ENCODE measurements at regions not wholly inside any gene's neighbourhood (a gene's known extent, or its start where the extent isn't known, plus 50 kb on each side); places are given as distances from the start of the nearest gene placed in this dataset.
"Not testable (repeated sequence)": the region's sequence is repeated elsewhere in the genome, so short reads cannot be mapped to it uniquely, and the experiment has no call there.

DNA sequence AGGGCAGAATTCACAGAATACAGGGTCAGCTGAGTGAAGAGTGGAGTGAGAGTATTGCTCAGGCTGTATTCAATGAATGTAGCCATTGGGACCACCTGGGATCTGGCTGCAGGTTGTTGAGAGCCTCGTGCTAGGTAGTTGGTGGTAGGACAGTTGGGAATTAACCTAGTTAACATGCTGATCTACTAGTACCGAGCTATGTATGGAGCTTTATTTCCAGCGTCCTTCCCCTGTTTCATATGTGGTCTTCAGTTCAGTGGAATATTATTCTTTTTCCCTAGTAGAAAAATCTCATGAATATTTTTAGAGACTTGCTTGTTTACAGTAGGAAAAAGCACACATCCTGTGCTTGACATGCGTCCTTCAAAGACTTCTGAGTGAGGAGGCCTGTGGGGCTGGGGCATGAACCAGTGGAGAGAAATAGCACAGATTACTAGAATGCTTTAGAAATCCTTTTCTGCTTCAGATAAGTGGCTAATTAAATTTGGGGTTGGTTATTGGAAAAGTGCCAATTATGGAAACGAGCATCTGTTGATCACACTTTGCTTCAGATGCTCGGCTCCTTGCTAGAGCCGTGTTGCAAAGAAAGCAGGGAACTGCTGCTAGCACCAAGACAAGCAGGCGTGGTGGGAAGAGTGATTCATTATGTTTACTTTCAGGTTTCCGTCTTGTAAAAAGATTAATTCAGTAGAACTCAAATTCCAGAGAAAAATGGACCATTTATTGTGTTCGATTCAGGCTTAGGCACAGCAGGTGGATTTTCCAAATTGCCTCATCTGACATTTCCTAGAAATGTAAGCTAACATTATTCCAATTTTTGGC is 53.6 kb downstream of the ARF6 start:
- intact Hi-C loops (cut with micrococcal nuclease), result loop anchor here (1.0 to 5.0 kb wide), 2 partner anchors 25 to 39 kb away; no protein-coding TSS in a partner anchor

DNA sequence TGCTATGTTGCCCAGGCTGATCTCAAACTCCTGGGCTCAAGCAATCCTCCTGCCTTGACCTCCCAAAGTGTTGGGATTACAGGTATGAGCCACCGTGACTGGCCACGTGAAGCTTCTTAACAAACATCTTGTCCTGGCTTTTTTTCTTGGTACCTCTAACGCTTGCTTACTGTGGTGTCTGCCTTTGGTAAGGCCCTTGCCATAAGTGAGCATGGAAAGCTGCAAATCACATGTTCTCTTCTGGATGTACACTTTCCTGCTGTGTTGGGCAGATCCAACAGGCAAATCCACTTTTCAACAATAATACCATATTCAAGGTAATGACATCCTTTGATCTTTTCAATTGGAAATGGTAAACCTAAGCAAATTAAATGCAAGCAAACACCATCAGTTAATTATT is 54.6 kb downstream of the ARF6 start:
- intact Hi-C loops (cut with micrococcal nuclease), result loop anchor here (5.0 kb wide), 1 partner anchor 40 kb away; no protein-coding TSS in a partner anchor

DNA sequence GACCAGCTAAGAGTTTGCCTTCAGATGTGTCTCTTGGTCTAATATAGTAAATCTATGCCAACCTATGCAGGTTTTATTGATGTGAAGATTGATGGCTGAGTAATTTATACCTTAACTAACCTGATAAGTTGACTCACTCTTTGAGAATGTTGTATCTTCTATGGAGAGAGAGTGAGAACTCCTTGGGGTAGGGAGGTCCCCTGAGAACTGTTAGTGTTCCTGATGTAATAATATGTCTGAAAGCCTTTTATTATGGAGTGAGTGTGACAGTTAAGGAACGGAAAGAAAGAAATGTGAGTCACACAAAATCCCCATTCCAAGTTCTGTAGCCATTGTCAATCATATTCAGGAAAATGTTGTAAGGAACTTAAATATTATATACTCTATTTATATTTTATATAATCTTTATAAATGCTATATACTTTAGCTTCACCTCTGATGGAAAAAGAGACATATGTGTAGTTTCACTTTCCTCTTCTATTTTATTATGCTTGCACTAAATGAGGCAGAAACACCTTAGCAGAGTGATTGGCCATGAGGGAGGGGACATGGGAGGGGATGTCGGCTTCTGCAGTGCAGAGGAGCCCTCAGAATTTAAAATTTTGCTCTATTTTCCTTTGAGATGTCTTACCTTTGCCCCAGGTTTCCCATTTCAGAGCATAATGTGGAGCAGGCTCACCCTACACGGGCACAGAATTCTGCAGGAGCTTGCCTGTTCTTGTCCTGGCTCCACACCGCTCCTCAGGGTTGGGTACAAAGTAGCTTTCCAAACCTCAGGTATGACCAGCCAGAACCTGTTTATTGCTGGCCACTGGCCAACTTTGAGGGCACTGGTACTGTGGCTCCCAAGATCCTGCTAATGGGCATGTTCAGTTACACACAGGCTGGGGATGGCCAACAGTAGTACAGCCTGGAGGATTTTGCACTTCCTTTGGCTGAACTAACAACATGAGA is 57.7 kb downstream of the ARF6 start:
- intact Hi-C loops (cut with micrococcal nuclease), result no loop called here

DNA sequence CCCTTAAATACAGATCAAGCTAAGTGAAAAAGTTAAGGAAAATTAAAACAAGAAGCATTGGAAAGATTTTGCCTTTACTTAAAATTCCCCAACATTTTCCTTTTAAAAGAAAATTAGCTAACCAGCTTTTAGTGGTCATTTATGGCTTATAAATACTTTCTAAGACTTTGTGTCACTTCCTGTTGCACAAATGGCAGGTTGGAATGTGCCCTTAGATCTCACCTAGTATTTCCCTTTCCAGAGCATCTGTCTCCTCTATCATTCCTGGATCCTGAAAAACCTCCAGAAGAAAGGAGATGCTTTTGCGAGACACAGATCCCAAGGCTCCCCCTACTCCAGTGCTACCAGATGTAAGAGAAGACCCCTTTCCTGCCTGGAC is 58.3 kb downstream of the ARF6 start:
- intact Hi-C loops (cut with micrococcal nuclease), result no loop called here

DNA sequence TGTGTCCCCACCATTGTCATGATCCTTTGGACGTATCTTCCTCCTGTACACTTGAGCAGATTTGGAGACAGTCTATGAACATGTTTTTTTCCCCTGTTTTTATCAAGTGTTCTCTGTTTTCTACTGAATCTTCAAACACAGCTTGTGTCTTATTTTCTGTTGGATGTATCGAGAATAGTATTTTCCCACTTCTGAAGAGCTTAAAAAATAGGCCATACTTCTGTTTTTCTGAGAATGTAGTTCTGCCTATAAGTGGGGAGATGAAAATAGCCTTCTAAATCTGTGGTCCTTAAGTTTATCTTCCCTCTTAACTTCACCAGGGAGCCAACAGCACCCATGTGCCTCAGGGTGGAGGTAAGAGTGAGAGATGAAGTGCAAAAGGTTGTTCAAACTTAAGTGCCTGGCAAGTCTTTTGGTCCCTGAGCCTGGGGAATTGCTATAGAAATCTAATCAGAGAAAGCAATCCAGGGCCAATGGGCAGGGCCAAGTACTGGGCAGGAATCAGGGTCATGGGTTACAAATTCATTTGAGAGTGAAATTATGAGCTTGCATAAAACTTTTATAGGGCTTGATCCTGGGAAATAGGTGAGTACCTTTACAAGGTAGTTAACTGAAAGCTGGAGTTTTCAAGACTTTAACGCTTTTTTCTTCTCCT is 58.9 kb downstream of the ARF6 start:
- intact Hi-C loops (cut with micrococcal nuclease), result no loop called here

DNA sequence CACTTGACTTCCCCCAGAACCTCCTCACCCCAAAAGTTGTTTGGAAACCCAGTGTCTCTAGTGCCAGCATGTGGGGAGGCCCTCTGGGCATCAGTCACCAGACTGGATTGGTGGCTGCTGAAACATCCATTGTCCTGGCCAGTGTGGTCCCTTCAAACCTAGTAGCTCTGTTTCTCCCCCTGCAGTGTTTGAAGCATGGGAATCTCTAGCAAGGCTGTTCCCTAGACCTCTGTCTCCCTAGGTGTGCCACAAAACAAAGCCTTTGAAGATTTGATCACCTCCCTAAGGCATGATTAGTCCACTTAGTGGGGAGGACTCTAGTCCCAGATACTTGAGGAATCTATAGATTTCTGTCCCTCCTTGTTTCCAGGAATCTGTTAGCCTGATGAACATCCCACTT is 60.3 kb downstream of the ARF6 start:
- intact Hi-C loops (cut with micrococcal nuclease), result no loop called here

DNA sequence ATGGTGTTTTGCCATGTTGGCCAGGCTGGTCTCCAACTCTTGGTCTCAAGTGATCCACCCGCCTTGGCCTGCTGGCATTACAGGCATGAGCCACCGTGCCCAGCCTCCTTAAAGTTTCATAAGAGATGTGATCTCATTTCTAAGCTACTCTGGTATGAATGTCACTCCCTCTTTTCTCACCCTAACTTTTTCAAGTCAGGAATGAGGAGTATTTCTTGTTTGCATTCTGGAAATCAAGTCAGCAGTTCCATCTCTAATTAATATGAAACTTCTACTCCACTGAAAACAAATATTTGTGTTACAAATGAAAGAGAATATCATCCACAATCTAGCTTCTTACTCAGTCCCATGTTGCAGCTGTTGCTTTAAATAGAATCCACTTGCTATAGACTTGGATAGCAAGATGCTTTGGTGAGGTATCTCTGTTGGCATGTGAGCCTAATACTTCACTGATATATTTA is 61.3 kb downstream of the ARF6 start:
- intact Hi-C loops (cut with micrococcal nuclease), result no loop called here

DNA sequence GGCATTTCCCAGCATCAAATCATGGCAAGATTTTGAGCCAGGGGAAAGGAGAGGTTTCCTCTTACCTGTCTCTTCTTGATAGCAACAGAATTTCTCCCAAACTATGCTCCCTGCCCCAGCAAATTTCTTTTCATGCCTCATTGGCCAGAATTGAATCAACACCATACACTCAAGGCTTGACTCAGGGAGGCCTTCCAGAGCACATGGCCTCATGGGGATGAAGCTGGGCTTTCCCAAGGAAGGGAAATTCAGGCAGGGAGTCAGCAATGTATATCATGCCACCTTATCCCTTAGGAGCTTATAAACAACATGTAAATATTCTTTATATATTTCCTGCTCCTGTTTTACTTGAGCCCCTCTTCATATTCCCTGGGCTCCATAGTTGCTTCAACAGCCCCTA is 62.1 kb downstream of the ARF6 start:
- intact Hi-C loops (cut with micrococcal nuclease), result no loop called here

DNA sequence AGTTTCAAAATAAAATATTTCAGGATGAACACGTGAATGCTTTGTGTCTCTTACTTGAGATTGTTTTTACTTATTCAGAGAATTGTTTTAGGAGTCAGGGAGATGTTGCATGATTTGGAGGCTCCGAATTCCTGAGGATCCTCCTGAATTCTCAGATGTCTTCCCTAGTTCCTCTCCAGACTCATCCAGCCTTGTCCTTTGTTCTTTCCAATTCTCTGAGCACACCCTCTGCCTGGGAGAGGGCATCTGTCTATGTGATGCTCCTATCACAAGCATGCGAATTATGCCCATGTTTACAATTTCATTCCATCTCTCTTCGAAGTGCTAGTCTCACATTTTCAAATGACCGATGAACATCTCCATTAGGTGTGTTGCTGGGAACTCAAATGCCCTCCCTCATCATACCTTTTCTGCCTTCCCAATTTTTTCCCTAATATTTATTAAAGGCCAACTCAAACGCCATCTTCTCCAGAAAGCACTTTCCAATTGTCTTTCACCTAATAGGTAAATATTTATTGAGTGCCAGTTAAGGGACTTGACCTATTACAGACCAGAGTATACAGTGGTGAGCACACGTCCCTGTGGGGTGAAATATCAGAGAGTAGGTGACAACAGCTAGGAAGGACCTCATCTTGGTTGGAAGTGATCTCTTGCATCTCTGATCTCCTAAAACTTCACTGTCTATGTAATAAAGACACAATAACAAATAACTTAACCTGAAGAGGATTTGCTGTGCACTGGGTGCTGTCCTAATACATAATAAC is 64.4 kb downstream of the ARF6 start:
- intact Hi-C loops (cut with micrococcal nuclease), result no loop called here

DNA sequence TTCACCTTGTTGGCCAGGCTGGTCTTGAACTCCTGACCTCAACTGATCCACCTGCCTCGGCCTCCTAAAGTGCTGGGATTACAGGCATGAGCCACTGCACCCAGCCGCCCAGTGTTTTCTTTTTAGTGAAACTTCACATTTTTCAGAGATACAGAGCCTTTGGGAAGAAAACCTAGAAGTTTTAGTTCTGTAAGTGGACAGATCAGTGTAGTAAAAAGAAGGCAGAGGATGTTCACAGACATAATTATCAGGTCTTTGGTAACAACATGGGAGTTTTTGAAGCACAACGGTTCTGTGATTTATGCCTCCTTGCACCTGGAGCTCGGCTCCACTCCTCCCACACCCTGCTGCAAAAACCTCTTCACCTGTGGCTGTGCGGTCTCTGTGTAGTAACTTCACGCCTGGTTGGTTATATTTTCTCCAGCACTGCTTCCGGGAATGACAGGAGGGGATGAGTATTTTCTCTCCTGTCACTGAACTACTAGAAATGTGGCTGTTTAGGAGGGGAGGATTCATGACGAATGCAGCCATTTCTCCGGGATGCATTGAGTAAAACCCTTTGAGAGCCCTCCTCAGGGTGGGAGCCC is 67.0 kb downstream of the ARF6 start:
- intact Hi-C loops (cut with micrococcal nuclease), result loop anchor here (5.0 kb wide), 1 partner anchor 42 kb away; no protein-coding TSS in a partner anchor

DNA sequence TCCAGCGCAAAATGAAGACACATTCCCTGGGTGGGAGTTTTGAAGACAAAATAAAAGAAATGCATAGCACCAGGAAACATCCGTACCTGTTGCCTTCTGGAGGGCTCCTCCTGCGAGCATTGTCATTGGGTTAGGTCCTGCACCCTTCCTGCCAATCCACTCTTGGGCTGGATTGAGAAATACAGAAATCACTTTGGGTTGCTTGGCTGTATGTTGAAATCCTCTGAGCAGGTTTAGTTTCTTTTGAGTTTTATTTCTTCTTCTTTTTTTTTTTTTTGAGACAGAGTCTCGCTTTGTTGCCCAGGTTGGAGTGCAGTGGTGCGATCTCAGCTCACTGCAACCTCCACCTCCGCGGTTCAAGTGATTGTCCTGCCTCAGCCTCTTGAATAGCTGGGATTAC is 67.6 kb downstream of the ARF6 start:
- intact Hi-C loops (cut with micrococcal nuclease), result loop anchor here (5.0 kb wide), 1 partner anchor 42 kb away; no protein-coding TSS in a partner anchor

DNA sequence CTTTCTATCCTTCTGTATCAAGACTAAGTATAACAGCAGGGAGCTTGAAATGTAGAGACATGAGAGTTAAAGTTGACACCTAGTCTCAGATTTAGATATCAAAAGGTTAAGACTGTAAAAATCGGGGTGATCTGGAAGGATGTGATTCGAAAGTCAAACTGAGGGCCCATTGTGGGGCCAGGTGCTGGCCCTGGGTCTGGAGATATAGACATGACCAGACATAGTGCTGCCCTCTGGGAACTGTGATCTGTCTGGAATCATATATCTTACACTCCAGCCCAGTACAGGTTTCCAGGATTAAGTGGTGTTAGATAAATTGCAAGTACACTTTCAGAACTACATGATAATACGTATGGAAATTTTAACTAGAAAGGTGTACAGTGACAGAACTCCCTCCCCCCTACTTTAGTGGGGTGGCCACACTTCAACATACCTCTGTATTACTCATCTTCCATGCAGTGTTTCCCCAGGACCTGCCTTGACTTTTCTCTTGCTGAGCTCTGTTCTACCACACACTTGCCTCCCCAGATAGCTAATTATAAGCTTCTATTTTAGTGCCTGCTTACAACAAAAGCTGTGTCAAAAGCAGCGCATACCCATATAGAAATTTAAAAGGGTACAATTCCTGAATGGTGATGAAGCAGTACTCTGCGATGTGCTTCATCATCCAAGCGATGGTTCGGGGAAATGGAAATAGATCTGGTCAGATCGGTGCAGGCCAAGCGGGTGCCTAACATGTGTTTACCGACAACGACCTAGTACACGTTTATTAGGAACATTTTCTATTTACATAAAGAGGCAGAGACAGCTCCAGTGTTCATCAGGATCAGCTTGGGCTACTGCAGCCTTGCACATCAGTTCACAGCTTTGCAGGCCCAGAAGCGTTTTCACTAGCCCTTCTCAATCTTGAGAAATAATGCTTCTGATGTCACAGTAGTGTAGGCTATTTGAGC is 68.7 kb downstream of the ARF6 start:
- intact Hi-C loops (cut with micrococcal nuclease), result loop anchor here (5.0 kb wide), 1 partner anchor 41 kb away; no protein-coding TSS in a partner anchor

DNA sequence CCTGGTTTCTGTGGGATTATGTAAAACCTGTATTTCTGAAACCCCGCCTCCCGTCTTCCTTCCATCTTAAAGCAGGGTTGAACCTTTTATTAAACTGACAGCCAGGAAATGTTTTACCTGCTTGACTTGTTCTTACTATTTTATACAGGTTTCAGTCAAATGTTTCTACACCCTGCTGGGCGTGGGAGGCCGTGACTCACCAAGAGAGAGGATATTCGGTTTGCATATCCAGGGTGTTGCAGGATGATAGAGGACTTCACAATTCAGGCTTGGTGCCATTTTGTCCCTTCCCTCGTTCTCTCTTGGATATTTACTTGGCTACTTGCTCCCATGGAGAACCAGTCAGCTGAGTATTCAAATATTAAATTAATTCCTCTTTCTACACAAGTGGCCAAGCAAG is 69.7 kb downstream of the ARF6 start:
- intact Hi-C loops (cut with micrococcal nuclease), result loop anchor here (5.0 kb wide), 1 partner anchor 40 kb away; no protein-coding TSS in a partner anchor

DNA sequence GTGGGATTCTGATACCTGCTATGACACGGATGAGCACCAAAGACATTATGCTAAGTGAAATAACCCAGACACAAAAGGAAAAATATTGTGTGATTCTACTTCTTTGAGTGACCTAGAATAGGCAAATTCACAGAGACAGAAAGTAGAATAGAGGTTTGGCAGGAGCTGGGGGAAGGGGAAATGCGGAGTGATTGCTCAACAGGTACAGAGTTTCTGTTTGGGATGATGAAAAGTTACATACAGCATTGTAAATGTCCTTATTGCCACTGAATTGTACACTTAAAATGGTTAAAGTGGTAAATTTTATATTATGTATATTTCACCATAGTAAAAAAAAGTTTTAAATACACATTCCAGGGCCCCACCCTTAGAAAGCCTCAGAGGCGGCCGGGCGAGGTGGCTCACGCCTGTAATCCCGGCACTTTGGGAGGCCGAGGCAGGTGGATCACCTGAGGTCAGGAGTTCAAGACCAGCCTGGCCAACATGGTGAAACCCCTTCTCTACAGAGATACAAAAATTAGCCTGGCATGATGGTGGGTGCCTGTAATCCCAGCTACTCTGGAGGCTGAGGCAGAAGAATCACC is 72.3 kb downstream of the ARF6 start:
- intact Hi-C loops (cut with micrococcal nuclease), result not testable (repeated sequence)

DNA sequence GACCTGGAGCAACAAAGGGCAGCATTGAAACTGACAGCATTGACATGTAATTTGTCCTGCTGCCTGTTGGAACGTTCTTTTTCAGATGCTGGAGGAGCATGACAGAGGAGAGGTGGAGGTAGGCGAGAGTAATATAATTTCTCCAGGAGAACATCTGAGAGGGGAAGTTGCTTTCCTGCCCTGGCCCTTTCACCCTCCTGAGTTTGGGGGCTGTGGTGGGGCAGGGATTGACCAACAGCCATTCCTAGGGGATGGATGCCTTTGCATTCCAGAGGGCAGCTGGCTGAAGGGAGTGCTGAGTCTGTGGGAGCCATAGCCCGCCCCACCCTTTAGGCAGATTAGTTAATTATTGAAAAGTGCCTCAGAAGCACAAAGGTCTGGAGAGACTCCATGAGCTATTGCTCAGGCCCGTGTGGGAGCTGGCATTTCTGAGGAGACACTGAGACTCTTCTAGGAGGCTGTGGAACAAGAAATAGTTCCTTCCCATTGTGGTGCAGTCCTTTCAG is 73.5 kb downstream of the ARF6 start:
- intact Hi-C loops (cut with micrococcal nuclease), result no loop called here

DNA sequence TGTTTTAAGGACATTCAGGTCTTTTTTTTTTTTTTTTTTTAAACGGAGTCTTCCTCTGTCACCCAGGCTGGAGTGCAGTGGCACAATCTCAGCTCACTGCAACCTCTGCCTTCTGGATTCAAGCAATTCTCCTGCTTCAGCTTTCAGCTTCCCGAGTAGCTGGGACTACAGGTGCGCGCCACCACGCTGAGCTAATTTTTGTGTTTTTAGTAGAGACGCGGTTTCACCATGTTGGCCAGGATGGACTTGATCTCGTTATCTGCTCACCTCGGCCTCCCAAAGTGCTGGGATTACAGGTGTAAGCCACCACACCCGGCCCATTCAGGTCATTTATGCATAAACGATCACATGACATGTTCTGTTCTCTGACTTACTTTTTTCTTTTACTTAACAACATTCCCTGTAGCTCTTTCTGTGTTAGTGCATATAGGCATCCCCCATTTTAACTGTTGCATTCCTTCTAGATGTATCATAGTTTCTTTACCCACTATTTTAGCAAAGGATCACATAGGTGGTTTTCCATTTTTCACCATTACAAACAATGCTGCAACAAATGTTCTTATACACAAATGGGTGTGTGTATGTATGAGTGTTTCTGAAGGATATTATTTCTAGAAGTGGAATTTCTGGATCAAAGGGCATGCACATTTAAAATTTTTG is 74.2 kb downstream of the ARF6 start:
- intact Hi-C loops (cut with micrococcal nuclease), result no loop called here

DNA sequence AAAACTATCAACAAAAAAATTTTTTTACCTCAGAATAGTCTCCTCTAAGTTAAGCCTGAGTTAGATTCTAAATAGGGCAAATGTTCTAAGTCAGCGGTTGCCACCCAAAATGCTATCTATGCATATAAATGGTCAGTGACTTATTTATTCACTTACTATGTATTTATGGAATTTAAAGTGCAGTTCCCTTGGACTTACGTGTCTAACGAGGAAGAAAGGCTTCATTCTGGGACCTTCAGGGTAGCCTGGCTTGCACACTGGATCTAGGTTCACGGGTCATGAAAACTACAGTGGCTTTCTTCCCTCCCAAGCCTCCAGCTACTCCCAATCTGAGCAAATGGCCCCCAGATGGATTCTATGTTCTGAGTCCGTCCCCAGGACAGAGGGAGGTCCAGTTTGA is 77.1 kb downstream of the ARF6 start:
- intact Hi-C loops (cut with micrococcal nuclease), result loop anchor here (2.0 to 10.0 kb wide), 4 partner anchors 38 to 105 kb away; partner anchors contain the start of gene ARF6

All from T-helper 2 cell treated with Interferon-gamma antibody and Interleukin-4, amounts not matched to agents 100 ng/mL and 5 ng/mL, for 36 hours (primary cell).